K562 (cell line): ENCODE measurements at regions not wholly inside any gene's neighbourhood (a gene's known extent, or its start where the extent isn't known, plus 50 kb on each side); places are given as distances from the start of the nearest gene placed in this dataset.

Experiments
- ARID2 ChIP-seq: fragments of 450-650 bp; IDR thresholded peaks from 2 replicates; pipeline ENCODE4 v1.6.1; 2017; ENCODE audit warnings: antibody characterized with exemption, mild to moderate bottlenecking
- ARID4B ChIP-seq: sonication (generic); formaldehyde crosslinking; IDR thresholded peaks from 2 replicates; pipeline ENCODE4 v1.8.0; 2022; ENCODE audit warnings: mild to moderate bottlenecking, missing genetic modification reagents
- ZBTB33 ChIP-seq: sonication (generic); formaldehyde crosslinking; IDR thresholded peaks from 2 replicates; pipeline ENCODE4 v1.8.1; 2023; ENCODE audit warnings: mild to moderate bottlenecking, missing genetic modification reagents
- ZNF780A ChIP-seq: fragments of 250-450 bp; sonication (Bioruptor Pico); IDR thresholded peaks from 2 replicates; pipeline ENCODE4 v1.5.0; 2021; ENCODE audit warnings: mild to moderate bottlenecking

GRCh38 chr12:124630791-124631313, 63.4 kb upstream of the NCOR2 start (continued):
- TF ChIP-seq ARID4B (CRISPR knock-in tag) (no peak), ZNF780A (CRISPR knock-in tag) (no peak), ARID2 (no peak), ZBTB33 (CRISPR knock-in tag) (peak; percentile 38)
- TF ChIP-seq, all 486 proteins: peak for 67
